ENCODE measurements at regions not wholly inside any gene's neighbourhood (a gene's known extent, or its start where the extent isn't known, plus 50 kb on each side); places are given as distances from the start of the nearest gene placed in this dataset.

GRCh38 chr3:30331519-30331918, 274.9 kb upstream of the TGFBR2 start:
- Histone ChIP-seq H3K4me3 (ENCODE audit: low read length) (no peak overlapping the region), H3K27me3 (ENCODE audit: control insufficient read depth, low read length) (no peaks in the 10 kb centered on the region), H3K4me2 (ENCODE audit: low read length) (no peak overlapping the region), H3K4me1 (ENCODE audit: control insufficient read depth, low read length) (no peaks in the 10 kb centered on the region), H3K9me3 (ENCODE audit: control insufficient read depth, insufficient read depth, low read length) (no peaks in the 10 kb centered on the region), H3K79me2 (ENCODE audit: control insufficient read depth, low read length) (no peaks in the 10 kb centered on the region), H3K36me3 (ENCODE audit: control insufficient read depth, low read length) (no peaks in the 10 kb centered on the region), H3K9me2 (replicated peaks; ENCODE audit: control insufficient read depth, low read length) (no peaks in the 10 kb centered on the region), H3F3A (ENCODE audit: control insufficient read depth, insufficient read depth) (no peaks in the 10 kb centered on the region), H4K20me1 (ENCODE audit: control insufficient read depth, insufficient read depth, low read depth, low read length) (no peaks in the 10 kb centered on the region), H3K27ac (ENCODE audit: low read depth, low read length) (no peak overlapping the region)
- TF ChIP-seq EZH2phosphoT487 (IDR thresholded peaks at IDR 0.05; ENCODE audit: borderline replicate concordance, low read length) (no peak), CTCF (IDR thresholded peaks at IDR 0.05; ENCODE audit: low read depth, low read length, poor library complexity, severe bottlenecking) (no peak)

- Histone ChIP-seq H3K9me3 (ENCODE audit: control insufficient read depth, insufficient read depth, low read length) (no peaks in the 10 kb centered on the region), H4K20me1 (ENCODE audit: control insufficient read depth, insufficient read depth, low read depth, low read length) (no peaks in the 10 kb centered on the region), H3K9me2 (replicated peaks; ENCODE audit: control insufficient read depth, low read length) (no peaks in the 10 kb centered on the region), H3K79me2 (ENCODE audit: control insufficient read depth, low read length) (no peaks in the 10 kb centered on the region), H3F3A (ENCODE audit: control insufficient read depth, insufficient read depth) (no peaks in the 10 kb centered on the region), H3K36me3 (ENCODE audit: control insufficient read depth, low read length) (no peaks in the 10 kb centered on the region), H3K4me3 (ENCODE audit: low read length) (no peak overlapping the region), H3K4me1 (ENCODE audit: control insufficient read depth, low read length) (no peaks in the 10 kb centered on the region), H3K27ac (ENCODE audit: low read depth, low read length) (no peak overlapping the region), H3K27me3 (ENCODE audit: control insufficient read depth, low read length) (no peaks in the 10 kb centered on the region), H3K4me2 (ENCODE audit: low read length) (no peak overlapping the region)
- TF ChIP-seq CTCF (IDR thresholded peaks at IDR 0.05; ENCODE audit: low read depth, low read length, poor library complexity, severe bottlenecking) = no peak
- TF ChIP-seq EZH2phosphoT487 (IDR thresholded peaks at IDR 0.05; ENCODE audit: borderline replicate concordance, low read length) = no peak
Measured at GRCh38 chr3:30332196-30333021, 274.0 kb upstream of the TGFBR2 start.

DNA sequence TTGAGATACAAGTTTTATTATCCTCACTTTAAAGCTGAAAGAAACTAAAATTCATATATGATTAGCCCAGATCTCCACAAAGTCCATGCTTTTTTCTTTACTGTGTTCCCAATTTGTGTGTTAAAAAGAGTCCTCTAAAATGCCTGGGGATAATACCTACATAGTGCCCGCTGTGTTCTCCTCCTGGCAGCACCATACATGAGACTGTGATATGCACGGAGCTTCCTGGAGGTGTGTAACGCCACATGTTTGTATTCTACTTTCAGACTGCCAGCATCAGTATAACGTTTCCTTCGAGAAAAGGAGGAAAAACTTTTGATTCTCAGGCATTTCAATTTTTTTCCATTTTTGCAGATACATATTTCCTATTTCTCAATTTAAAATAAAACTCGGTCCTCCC, 273.3 kb upstream of the TGFBR2 start:
- no peaks in the 10 kb centered on the region for H3F3A ChIP-seq (ENCODE audit: control insufficient read depth, insufficient read depth)
- no peaks in the 10 kb centered on the region for H3K36me3 ChIP-seq (ENCODE audit: control insufficient read depth, low read length)
- H4K20me1 ChIP-seq (ENCODE audit: control insufficient read depth, insufficient read depth, low read depth, low read length) = no peaks in the 10 kb centered on the region
- no peak overlapping the region for H3K4me2 ChIP-seq (ENCODE audit: low read length)
- no peaks in the 10 kb centered on the region for H3K9me2 ChIP-seq (replicated peaks; ENCODE audit: control insufficient read depth, low read length)
- no peak overlapping the region for H3K4me3 ChIP-seq (ENCODE audit: low read length)
- no peaks in the 10 kb centered on the region for H3K27me3 ChIP-seq (ENCODE audit: control insufficient read depth, low read length)
- H3K4me1 ChIP-seq (ENCODE audit: control insufficient read depth, low read length) = no peaks in the 10 kb centered on the region
- no peaks in the 10 kb centered on the region for H3K79me2 ChIP-seq (ENCODE audit: control insufficient read depth, low read length)
- H3K27ac ChIP-seq (ENCODE audit: low read depth, low read length) = no peak overlapping the region
- TF ChIP-seq EZH2phosphoT487 (IDR thresholded peaks at IDR 0.05; ENCODE audit: borderline replicate concordance, low read length) = no peak
- TF ChIP-seq CTCF (IDR thresholded peaks at IDR 0.05; ENCODE audit: low read depth, low read length, poor library complexity, severe bottlenecking) = no peak
- no peaks in the 10 kb centered on the region for H3K9me3 ChIP-seq (ENCODE audit: control insufficient read depth, insufficient read depth, low read length)

Data from DOHH2 (cell line).